Breast epithelium (tissue), 4 donors: ENCODE measurements at regions not wholly inside any gene's neighbourhood (a gene's known extent, or its start where the extent isn't known, plus 50 kb on each side); places are given as distances from the start of the nearest gene placed in this dataset.

Source experiments
- DNase-seq, 2 donors: peaks; one replicate each; pipeline ENCODE4 v3.0.0-alpha.2; 2019; ENCODE audit warnings: low spot score in 2 of 2
- H3K27ac ChIP-seq, 2 donors: fragments of 200-600 bp; sonication (generic) in 1 of 2; one replicate each; pipeline ENCODE4 v1.5.1; 2016 to 2019; ENCODE audit warnings: mild to moderate bottlenecking in 1 of 2
- H3K27me3 ChIP-seq, 2 donors: fragments of 200-600 bp; sonication (generic) in 1 of 2; one replicate each; pipeline versions ENCODE4 v1.5.1 to v1.6.0; 2017 to 2019; ENCODE audit warnings: control low read depth in 1 of 2, mild to moderate bottlenecking in 1 of 2
- H3K36me3 ChIP-seq: fragments of 200-600 bp; one replicate; pipeline ENCODE4 v1.5.1; 2019
- H3K4me1 ChIP-seq, 2 donors: fragments of 200-600 bp; sonication (generic); one replicate each; pipeline ENCODE4 v1.5.1; 2016 to 2019; ENCODE audit warnings: control low read depth in 1 of 2
- H3K4me3 ChIP-seq, 3 donors: fragments of 200-600 bp; sonication (generic); 1 replicate in 2 of 3; 2 replicates in 1 of 3; pipeline ENCODE4 v1.5.1; 2016 to 2019; ENCODE audit warnings: mild to moderate bottlenecking in 3 of 3, moderate library complexity in 2 of 3
- H3K9me3 ChIP-seq, 2 donors: fragments of 200-600 bp; sonication (generic) in 1 of 2; one replicate each; pipeline ENCODE4 v1.5.1; 2016 to 2019; ENCODE audit warnings: control low read depth in 1 of 2
- CTCF ChIP-seq, 3 donors: fragments of 450-650 bp; IDR thresholded peaks; one replicate each; pipeline ENCODE4 v1.5.1; 2016 to 2017; ENCODE audit warnings: antibody characterized with exemption in 3 of 3, mild to moderate bottlenecking in 3 of 3, moderate library complexity in 3 of 3
- POLR2A ChIP-seq: fragments of 450-650 bp; IDR thresholded peaks from one replicate; pipeline ENCODE4 v1.6.1; 2016; ENCODE audit warnings: antibody characterized with exemption, mild to moderate bottlenecking, moderate library complexity
- POLR2AphosphoS5 ChIP-seq, 3 donors: sonication (generic); formaldehyde crosslinking; IDR thresholded peaks; one replicate each; pipeline ENCODE4 v1.6.1; 2017; ENCODE audit warnings: antibody characterized with exemption in 3 of 3
- intact Hi-C: fragments of 100-400 bp; cut with DNase I; formaldehyde crosslinking; loops from one replicate; pipeline ENCODE4 v1.15.1; 2023; ENCODE audit warnings: low total_unique reads

DNA sequence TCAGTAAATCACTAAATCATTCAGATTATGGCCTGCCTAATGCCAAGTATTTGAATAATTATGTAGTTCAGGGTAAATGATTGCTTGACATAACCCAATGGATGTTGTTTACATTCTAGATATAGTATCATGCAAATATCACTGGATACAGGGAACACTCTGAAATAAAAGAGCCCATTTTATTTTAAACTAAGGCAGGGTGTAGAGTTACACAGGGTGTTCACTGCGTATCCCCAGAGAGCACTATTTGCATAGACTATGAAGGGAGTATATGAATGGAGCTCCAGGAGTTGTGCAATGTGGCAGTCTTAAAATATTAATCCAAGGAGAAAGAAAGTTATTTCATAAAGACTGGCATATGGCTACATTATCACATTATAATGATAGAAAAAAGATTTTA lies 701.1 kb upstream of the KLHL29 start:
- no peak for DNase-seq
- Histone ChIP-seq H3K27ac (no peak overlapping the region), H3K27me3 (no peaks in the 10 kb centered on the region), H3K4me3 (no peak overlapping the region), H3K9me3 (peaks cover 0 to 4% of the 10 kb centered on the region in 2 donors), H3K4me1 (no peaks in the 10 kb centered on the region), H3K36me3 (no peaks in the 10 kb centered on the region)
- intact Hi-C loops = no loop called here
- TF ChIP-seq POLR2AphosphoS5 (IDR thresholded peaks at IDR 0.05) (no peak), CTCF (IDR thresholded peaks at IDR 0.05) (no peak), POLR2A (no peak)

DNA sequence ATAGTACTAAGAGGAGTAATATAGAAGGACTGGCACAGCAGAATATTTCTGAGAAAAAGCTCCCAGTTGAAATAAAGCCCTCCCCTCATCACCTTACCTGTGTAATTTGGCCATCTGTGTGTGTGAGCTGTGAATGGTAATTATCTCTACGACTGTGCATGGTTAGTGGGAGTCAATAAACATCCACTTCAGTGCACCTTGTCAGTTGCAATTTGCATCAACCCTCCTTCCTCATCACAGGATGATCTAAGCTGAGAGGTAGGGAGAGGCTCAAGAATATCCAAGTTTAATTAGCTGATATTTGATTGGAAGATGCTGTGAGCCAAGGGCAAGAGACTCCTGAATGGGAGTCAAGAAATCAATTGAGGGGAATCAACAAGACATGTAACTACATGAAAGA lies 694.9 kb upstream of the KLHL29 start:
- DNase-seq = no peak
- H3K27me3 ChIP-seq = no peaks in the 10 kb centered on the region

GRCh38 chr2:22691666-22692065 lies 693.3 kb upstream of the KLHL29 start:
- Histone ChIP-seq H3K36me3 (no peaks in the 10 kb centered on the region), H3K9me3 (peaks cover 4 to 5% of the 10 kb centered on the region in 2 donors), H3K27ac (no peak overlapping the region), H3K4me1 (no peaks in the 10 kb centered on the region), H3K4me3 (no peak overlapping the region), H3K27me3 (no peaks in the 10 kb centered on the region)
- TF ChIP-seq POLR2A (no peak), CTCF (IDR thresholded peaks at IDR 0.05) (no peak), POLR2AphosphoS5 (IDR thresholded peaks at IDR 0.05) (no peak)
- intact Hi-C loops = no loop called here
- DNase-seq = no peak

More for the DNA sequence above, 694.9 kb upstream of the KLHL29 start:
- H3K4me1 ChIP-seq = no peaks in the 10 kb centered on the region
- H3K9me3 ChIP-seq = peaks cover 0 to 4% of the 10 kb centered on the region in 2 donors
- no peaks in the 10 kb centered on the region for H3K36me3 ChIP-seq
- intact Hi-C loops = no loop called here
- TF ChIP-seq POLR2A (no peak), POLR2AphosphoS5 (IDR thresholded peaks at IDR 0.05) (no peak), CTCF (IDR thresholded peaks at IDR 0.05) (no peak)
- H3K4me3 ChIP-seq = no peak overlapping the region
- no peak overlapping the region for H3K27ac ChIP-seq

DNA sequence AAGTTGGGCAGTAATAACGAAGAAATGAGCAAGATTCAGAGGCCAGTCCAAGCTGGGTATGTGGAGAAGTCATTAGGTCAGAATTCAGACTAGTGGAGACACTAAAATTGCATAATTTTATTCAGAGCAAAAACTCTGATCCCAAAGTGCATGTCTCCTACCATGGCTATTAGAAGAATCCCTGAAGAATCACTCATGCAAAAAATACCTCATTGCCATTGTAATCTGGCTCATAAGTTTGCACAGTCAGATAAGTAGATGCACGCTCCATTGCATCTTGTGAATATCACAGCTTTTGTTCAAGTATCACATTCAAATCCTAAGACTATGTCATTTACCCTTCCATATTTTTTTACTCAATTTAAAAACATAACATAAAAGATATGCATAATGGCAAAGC lies 692.2 kb upstream of the KLHL29 start:
- Histone ChIP-seq H3K27me3 (no peaks in the 10 kb centered on the region), H3K4me3 (no peak overlapping the region), H3K36me3 (no peaks in the 10 kb centered on the region), H3K4me1 (no peaks in the 10 kb centered on the region), H3K27ac (no peak overlapping the region), H3K9me3 (peaks cover 0 to 7% of the 10 kb centered on the region in 2 donors)
- intact Hi-C loops = no loop called here
- no peak for DNase-seq
- TF ChIP-seq POLR2AphosphoS5 (IDR thresholded peaks at IDR 0.05) (no peak), POLR2A (no peak), CTCF (IDR thresholded peaks at IDR 0.05) (no peak)

GRCh38 chr2:22694300-22694699 lies 690.7 kb upstream of the KLHL29 start:
- H3K4me3 ChIP-seq = no peak overlapping the region
- H3K27me3 ChIP-seq = no peaks in the 10 kb centered on the region
- intact Hi-C loops = no loop called here
- peaks cover 0 to 7% of the 10 kb centered on the region in 2 donors for H3K9me3 ChIP-seq
- no peak overlapping the region for H3K27ac ChIP-seq
- TF ChIP-seq CTCF (IDR thresholded peaks at IDR 0.05) (no peak), POLR2AphosphoS5 (IDR thresholded peaks at IDR 0.05) (no peak), POLR2A (no peak)
- H3K36me3 ChIP-seq = no peaks in the 10 kb centered on the region
- H3K4me1 ChIP-seq = no peaks in the 10 kb centered on the region
- DNase-seq = no peak
